DMS 273 treated with DMSO at 0.1 percent for 48 hours (cell line): ENCODE measurements at regions not wholly inside any gene's neighbourhood (a gene's known extent, or its start where the extent isn't known, plus 50 kb on each side); places are given as distances from the start of the nearest gene placed in this dataset.
"Not testable (repeated sequence)": the region's sequence is repeated elsewhere in the genome, so short reads cannot be mapped to it uniquely, and the experiment has no call there.

Experiments
- DNase-seq: peaks from one replicate; lab custom pipeline; 2025; lab: John Stamatoyannopoulos, UW

DNA sequence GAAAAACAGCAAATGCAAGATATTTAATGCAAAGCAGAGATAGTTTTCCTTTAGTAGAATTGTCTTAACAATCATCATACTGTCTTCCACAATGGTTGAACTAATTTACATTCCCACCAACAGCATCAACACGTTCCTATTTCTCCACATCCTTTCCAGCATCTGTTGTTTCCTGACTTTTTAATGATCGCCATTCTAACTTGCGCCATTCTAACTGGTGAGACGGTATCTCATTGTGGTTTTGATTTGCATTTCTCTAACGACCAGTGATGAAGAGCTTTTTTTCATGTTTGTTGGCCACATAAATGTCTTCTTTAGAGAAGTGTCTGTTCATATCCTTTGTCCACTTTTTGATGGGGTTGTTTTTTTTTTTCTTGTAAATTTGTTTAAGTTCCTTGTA lies 388.3 kb downstream of the IRS2 start:
- DNase-seq: not testable (repeated sequence)

DNA sequence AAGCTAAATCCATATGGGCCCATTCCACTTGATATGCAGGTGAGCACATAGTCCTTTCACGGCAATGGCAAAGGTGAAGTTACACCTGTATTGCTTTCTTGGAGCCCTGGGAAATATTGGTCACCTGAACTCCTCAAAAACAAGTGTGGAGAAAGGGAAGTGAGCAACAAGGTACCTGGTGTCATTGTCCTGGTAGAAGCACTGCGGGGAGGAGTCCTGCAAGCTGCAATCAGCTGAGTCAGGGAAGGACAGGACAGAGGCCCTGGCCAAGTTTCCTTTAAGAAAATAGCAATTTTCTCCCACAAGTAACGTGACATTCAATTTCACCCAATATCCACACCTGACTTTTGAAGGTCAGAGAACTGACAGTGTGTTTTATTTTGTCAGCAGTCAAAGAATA lies 389.1 kb downstream of the IRS2 start:
- DNase-seq: no peak

DNA sequence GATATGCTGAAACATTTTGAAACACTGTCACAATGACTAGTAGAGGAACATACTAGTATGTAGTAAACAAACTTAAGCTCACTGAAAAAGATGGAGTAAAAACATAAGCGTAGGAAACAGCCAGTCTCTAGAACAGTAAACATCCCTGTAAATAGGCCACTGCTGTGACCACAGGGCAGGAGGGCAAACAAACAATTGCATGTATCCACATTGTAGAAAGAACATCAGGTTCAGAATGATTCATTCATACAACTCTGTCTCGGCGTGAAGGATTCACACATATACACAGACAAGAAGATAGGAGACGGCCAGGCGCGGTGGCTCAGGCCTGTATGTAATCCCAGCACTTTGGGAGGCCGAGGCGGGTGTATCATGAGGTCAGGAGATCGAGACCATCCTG lies 390.1 kb downstream of the IRS2 start:
- DNase-seq: no peak

DNA sequence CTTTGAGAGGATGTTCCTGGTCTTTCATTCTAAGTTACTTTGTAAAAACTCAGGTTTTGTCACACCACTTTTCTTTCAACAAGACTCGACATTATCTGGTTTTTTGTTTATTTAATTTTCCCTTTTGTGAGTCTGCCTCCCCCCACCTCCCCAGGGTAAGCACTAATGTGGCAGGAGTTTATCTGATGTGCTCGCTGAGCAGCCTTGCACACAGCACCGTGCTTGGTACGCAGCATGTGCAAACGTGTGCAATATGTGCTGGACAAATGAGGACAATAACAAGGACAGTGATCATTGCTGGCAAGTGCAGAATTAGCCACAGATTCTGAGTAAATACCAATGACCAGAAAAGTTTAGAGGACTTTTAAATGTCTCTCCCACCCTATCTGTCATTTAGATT lies 391.4 kb downstream of the IRS2 start:
- DNase-seq: no peak

DNA sequence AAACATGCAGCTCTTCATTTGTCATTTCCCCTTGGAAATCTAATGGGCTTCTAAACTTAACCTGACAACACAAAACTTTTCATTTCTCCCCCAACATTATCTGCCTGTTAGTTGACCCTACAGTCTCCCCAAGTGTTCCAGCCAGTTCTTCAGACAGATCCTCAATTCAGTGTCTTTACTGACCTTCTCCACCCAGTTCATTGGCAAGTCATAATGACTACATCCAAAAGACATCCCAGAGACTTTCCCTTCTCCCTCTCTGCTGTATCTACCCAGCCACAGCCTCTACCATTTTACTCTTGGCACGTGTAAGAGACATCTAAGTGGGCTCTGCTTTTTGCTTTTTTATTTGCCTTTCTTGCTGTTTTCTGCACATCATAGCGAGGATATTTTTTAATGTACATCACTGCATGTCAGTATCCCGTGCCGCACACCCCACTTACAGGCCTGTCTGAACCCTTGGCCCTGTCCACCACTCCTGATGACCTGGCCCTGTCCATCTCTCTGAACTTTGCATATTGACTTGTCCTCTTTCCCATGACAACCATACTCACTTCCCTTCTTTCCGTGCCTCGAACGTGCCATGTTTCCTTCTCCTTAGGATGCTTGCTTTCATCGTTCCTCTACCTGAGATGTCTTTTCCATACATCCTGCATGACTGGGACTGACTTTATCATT lies 391.9 kb downstream of the IRS2 start:
- no peak for DNase-seq

DNA sequence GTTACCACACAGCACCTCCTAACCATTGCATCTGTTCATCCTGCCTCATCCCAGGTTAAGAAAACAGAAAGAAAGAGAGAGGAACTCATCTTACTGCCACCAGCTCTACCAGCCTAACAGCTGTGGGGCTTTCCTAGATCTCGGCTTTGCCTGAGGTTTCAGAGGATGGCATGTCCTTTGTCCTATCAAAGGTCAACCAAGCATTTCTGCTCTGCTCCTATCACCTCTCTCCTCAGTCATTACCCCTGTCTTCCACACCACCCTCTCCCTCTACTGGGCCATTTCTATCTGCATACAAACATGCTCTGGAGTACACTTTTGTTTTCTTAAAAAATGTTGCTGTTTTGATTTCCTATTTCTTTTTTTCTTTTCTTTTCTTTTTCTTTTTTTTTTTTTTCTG lies 393.3 kb downstream of the IRS2 start:
- no peak for DNase-seq

DNA sequence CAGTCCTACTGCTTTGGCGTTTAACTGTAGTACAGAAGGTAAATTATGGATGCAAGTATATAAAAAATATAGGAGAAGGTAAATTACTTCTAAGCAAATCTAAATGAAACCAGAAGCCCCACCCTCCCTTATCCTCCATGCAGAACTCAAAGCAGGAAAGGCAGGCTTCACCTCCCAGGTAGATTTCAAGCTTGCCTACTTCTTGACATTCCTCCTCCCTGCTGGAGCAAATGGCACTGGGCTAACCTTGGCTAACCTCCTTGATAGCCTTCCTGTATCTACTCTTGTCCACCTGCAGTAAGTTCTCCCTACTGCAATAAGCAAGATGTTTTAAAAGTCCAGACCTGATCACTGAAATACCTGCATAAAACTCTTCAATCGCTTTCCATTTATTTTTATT lies 396.0 kb downstream of the IRS2 start:
- DNase-seq: no peak

DNA sequence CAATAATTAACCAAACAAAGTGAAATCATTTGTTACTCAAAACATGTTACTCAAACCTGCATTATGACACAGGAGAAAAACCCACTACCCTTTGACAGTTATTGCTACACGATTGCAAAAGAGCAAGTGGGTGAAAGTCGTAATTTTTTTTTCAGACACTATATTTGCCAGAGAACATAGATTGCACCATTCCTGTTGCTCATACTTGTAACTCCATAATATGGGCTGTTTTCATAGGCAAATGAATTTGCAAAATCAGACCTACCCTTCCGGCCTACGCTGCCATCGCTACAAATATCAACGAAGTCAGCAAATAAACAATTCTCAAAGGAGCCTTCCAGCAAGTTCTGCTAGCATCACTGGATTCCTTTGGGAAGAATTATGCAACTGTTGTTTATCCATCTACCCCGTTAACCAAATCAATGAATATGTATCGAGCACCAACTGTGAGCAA lies 396.5 kb downstream of the IRS2 start:
- DNase-seq: no peak

DNA sequence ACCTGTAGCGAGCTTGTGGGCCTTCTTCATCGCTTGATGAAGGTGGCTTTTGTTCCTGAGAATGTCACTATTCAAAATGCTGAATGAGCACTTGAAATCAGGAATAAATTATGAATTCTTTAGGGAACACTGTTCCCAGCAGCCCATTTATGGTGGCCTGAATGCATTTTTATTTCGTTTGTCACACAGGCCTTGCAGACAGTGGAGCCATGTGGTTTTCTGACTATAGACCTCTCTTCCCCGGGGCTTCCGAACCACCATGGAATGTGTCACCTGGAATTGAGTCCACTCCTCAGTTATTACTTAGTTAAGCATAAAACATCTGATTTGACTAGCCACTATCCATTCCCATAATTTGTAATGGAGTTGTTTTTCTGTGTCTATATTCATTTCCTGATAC lies 396.9 kb downstream of the IRS2 start:
- no peak for DNase-seq

DNA sequence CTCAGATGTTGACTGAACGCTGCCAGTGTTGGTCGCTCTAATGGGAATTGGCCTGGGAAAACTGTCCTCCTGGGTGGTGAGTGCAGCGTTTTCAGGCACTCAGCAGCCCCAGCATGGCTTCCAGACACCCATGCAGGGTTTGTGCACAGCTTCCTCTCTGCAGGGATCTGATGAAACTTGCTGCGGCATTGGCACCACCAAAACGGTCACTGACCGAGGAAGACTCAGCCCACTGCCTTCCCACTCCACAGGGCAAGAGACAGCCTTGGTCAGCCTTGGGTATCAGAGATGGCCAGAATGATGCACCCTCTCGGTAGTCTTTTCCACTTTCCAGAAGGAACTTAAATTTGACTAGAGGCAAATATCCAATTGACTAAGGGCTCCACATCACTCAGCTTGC lies 398.9 kb downstream of the IRS2 start:
- DNase-seq: no peak

DNA sequence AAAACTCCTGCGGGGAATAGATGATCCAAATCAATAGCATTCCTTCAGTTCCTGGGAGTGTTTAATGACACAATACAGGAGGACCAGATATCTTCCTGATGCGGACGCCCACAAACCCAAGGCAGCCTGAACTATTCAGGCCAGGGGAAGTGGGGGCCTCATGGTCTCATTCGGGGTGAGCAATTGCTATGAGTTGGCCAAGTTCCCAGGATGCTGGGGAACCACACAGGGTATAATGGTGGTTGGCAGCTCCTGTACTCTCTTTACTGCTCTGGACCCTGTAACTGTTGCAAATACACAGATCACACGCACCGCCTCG lies 401.2 kb downstream of the IRS2 start:
- no peak for DNase-seq

DNA sequence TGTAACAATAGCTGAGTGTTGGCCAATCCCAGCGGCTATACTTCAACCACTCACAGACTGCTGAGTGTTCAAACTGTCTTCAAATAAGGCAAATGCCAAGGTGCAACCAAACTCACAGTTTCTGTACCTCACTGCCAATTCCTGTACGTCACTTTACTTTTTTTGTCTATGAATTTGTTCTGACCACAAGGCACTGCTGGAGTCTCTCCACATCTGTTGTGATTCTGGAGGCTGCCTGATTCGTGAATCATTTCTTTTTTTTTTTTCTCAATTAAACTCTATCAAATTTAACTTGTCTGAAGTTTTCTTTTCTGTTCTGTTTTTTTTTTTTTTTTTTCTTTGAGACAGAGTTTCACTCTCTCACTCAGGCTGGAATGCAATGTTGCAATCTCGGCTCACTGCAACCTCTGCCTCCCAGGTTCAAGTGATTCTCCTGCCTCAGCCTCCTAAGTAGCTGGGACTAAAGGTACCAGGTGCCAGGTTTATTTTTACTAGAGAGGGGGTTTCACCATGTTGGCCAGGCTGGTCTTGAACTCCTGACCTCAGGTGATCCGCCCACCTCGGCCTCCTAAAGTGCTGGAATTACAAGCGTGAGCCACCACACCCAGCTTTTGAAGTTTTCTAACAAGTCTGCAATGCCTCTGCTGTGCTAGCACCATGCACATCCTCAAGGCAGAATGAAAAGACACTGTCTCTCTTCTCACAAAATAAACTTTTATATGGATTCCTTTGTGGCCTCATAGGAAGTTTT lies 401.7 kb downstream of the IRS2 start:
- no peak for DNase-seq

DNA sequence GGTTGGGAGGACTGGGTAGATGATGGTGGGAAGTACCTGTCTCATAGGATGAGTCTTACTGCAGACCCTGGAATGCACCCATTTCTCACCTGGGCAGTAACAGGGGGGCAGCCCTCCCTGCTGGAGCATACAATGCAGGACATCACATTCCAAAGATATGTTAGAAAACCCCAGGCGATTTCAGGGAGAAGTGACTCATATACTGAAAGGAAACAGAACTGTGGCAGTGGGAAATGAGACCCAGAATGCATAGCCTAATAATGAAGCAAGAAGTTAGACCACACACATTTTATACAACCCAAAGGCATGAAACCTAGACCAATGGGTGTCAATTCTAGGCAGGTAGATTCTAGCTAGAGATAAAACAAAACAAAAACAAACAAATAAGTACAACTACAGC lies 402.7 kb downstream of the IRS2 start:
- DNase-seq: no peak

DNA sequence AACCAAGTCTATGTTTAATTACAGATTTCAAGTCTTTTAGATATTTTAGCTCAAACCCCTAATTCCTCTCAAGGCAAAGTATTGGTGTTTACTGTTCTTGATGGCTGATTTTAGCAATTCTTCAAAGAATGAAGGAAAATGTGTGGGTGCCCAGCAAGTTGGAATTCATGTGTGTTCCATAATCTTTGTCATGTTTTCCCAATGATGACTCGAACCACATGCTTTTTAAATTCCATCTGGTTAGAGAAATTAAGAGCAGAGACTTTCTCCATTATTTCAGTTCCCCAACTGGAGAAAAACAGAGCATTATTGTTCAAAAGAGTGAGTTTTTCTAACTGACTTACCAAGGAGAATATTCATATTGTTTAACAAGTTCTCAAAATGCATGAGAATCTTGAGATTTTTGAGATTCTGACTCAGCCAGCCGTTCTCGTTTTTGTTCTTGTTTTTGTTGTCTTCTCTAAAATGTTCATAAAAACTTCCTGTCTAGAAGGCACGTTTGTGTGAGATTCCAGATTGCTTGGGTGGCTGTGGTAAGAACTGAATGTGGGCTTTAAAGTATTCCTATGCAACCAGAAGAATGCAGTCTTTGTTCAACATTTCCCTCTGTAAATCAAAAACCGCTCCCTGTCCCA lies 404.7 kb downstream of the IRS2 start:
- no peak for DNase-seq

DNA sequence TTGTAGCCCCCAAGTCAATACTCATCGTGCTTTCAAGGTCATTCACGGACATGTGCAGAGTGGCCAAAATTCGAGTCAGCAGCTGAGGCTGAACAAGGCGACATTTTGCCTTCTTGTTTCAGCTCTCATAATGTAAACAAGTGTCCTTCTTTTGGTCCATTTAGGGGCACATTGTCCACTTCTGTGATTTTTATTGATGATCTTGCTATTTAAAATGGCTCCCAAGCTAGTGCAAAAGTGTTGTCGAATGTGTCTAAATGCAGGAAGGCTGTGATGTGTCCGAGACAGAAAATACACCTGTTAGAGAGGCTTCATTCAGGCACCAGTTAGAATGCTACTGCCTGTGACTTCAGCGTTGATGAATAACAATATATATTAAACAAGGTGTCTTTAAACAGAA lies 405.9 kb downstream of the IRS2 start:
- DNase-seq: no peak

DNA sequence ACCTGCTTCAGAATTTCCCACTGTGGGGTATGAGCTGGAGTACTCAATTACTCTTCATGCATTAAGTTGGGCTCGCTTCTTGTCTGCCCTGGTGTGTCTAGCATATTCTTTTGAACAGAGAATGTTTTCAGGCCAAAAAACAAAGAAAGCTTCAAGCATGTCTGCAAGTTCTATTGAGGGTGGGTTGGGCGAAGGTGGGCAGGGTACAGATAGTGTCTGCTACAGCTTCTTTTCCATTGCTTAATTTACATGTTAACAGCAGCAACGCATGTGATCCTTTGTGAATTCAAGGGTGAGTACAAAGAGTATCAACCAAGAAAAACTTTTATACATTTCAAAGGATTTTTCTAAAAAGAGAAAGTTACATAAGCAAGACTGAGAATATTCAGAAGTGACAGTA lies 406.5 kb downstream of the IRS2 start:
- DNase-seq: no peak

DNA sequence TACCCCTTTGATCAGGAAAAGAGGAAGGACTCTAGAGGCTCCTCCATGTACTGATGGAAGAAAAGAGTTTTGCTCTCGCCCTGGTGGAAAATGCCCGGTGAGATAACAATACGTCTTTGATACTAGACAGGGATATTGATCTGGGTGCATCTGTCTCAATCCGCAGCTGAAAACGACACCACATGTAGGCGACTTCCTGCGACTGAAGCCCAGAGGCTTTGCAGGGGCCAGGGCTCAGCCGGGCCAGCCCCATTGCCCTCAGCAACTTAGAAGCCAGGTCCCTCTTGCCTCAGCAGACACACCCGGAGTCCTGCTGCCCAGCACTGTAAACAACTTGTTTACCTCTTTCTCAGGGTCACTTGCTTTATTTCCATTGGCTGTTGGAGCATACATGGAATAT lies 409.4 kb downstream of the IRS2 start:
- no peak for DNase-seq

DNA sequence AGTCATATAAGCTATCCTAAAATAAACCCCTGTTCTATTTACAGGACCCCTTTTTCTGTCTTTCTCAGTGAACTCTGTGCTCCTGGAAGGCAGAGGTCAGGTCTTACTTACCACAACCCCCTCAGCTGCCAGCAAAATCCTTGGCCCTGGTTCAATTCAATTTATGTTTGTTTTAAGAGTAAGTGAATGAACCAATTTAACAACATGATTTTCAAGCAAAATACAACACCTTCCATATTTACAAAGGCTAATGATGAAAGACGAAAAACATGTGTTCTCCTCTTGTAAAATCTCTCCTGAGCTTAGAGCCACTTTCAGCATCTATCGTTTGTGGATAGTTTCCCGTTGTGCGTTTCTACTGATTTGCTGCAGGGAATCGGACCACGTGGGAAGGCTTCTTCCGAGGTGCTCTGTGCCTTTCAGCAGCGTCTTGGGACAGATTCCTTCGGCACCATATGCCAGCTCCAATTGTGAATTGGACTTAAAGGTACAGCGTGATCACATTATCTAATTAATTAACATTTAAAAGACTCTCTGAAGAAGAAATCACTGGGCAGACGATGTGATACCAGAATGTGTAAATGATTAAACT lies 411.7 kb downstream of the IRS2 start:
- DNase-seq: no peak

DNA sequence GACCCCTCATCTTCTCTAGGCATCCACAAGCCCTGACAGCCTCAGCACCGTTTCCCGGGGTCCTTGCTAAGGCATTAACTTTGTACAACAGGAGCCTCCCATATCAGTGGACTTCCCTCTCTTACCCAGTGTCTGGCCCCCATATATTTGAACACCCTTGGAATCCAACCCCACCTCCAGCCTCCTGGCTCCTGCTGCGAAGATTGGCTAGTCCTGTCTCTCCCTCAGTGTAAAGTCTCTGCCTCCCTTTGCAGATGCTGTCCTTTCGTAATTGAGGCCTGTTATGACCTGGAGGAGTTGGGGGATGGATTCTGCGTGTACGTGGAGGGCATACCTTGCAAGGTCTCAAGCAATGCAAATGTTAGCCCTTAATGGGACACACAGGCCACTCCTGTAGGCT lies 413.7 kb downstream of the IRS2 start:
- DNase-seq: no peak

DNA sequence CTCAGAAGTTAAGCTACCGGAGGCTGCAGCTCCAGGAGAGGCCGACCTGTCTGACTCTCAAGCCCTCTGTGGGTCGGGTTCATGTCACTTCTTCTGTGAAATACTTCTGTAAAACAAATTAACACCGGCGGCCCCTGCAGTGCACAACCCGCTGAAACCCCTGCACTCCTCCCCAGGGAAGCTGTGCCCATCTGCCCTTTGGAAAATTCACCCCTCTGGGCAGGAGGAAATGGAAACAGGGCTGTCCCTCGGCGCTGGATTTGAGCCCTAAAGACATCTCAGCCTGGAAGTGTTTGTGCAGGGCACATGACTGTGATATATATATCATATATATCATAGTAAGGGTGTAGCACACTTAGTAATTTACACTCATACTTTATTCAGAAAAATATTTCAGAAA lies 415.3 kb downstream of the IRS2 start:
- no peak for DNase-seq

DNA sequence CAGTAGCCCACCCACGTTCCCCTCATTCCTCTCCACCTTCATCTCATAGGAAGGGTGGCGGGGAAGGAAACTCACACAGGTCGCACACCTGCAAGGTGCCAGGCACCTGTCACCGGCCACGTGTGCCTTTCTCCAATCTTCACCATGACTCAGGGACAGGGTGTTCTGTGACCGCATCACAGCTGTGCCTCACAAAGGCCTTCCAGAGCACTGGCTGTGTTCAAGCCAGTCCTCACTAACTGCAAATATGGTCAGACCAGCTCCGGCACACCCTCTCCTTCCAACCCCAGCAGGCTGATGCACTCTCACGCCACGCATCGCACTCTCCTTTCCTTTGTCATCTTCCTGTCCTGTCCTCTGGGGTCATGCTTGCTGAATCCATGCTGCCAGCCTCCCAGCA lies 415.9 kb downstream of the IRS2 start:
- DNase-seq: no peak

DNA sequence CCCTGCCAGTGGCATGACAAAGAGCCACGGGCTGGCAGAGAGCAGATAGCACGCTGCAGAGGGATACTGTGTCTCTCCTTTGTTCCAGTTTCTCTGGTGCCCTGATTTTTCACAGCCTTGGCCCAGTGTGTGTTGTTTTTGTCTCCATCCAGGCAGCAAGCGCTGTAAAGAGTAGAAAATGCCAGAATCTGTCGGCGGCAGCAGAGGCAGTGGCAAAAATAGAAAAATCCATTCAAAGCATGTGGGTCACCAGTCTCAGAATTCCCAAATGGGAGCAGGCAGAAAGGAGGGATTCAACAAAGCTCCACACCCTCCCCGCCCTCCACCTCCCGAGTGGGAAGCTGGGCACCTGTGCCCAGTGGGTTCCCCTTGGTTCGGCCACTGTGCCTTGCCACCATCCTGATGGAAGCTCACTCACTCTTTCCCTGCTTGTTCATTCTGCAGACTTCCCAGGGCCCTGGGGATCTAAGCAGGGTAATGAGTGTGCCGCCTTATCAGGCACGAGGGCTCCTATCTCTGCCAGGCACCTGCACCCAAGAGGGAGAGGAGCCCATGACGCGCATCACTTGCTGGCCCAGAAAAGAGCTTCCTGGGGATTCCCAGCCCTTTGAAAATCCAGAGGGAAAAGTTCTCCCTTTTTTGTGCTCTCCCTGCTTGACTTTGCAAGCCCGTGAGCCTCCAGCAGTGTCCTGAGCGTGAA lies 416.9 kb downstream of the IRS2 start:
- DNase-seq: no peak

DNA sequence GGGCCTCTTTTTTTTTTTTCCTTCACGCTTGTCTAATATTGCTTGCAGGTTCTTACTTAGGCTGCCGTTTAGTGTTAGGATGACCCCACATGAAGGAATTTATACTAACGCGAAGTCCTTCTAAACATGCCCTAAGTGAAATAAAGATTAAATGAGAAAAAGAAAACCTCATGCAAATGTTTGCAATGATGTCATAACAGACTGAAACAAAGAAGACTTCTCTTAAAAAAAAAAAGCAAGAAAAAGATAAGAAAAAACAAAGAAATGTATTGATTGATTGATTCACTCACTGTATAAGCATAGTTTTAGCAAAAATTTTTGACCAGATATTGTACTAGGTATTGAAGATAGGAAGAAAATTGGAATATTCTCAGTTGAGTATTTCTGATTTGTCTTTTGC lies 418.2 kb downstream of the IRS2 start:
- DNase-seq: no peak
